GM12878 (cell line): ENCODE measurements at regions not wholly inside any gene's neighbourhood (a gene's known extent, or its start where the extent isn't known, plus 50 kb on each side); places are given as distances from the start of the nearest gene placed in this dataset.

ENCODE experiments used
- ATAC-seq: fragments of 200-7000 bp; cut with Tn5 transposase; 3 replicates; pipeline ENCODE4 v1.9.1; 2020; ENCODE audit warnings: mild to moderate bottlenecking, moderate library complexity
- BruUV-seq: library from RNA; stranded (reverse); fragments of 400-500 nt; replicated peaks from 2 replicates; lab custom pipeline; 2021; lab: Mats Ljungman, UMichigan
- CTCF ChIA-PET: fragments of 300-600 bp; sonication (Branson Sonifier 250); formaldehyde crosslinking; extraction: SDS; loops from one replicate; lab custom pipeline; 2021; ENCODE audit warnings: inconsistent platforms; lab: Yijun Ruan, JAX
- POLR2A ChIA-PET: fragments of 350-600 bp; formaldehyde crosslinking; extraction: SDS; loops from one replicate; lab custom pipeline; 2021; ENCODE audit warnings: inconsistent platforms; lab: Charles Lee
- RAD21 ChIA-PET: fragments of 300-600 bp; sonication (Branson Sonifier 250); formaldehyde crosslinking; loops from one replicate; lab custom pipeline; 2023; ENCODE audit warnings: antibody characterized with exemption; ENCODE audit not compliant: unreplicated experiment; lab: Charles Lee
- SMC1A ChIA-PET: fragments of 300-600 bp; sonication (Branson Sonifier 250); formaldehyde crosslinking; loops from one replicate; lab custom pipeline; 2023; ENCODE audit not compliant: unreplicated experiment, uncharacterized antibody; lab: Charles Lee
- DNase-seq: peaks from one replicate; pipeline ENCODE4 v3.0.0-alpha.2; 2011; ENCODE audit warnings: low read depth, low spot score
- FAIRE-seq: peaks from 3 replicates; lab custom pipeline; 2011; peaks lifted over from hg19 to GRCh38; lab: Jason Lieb, UNC
- H2AFZ ChIP-seq: 2 replicates; pipeline ENCODE4 v1.6.0; 2011; ENCODE audit warnings: low read depth, low read length, control low read depth; ENCODE audit not compliant: control insufficient read depth
- H3K27ac ChIP-seq: 2 replicates; pipeline ENCODE4 v1.5.1; 2011; ENCODE audit warnings: control low read depth; ENCODE audit not compliant: control insufficient read depth, insufficient read depth
- H3K27me3 ChIP-seq, 2 experiments: replicated peaks in 1 of 2; 2 replicates each; pipeline versions ENCODE4 v1.6.0 to v1.6.1; 2011; ENCODE audit warnings: low read length in 1 of 2; ENCODE audit not compliant: control insufficient read depth in 2 of 2, insufficient read depth in 2 of 2
- H3K36me3 ChIP-seq, 2 experiments: 2 replicates each; pipeline ENCODE4 v1.5.1; 2011; ENCODE audit warnings: low read length in 1 of 2; ENCODE audit not compliant: control insufficient read depth in 2 of 2, insufficient read depth in 2 of 2
- H3K4me1 ChIP-seq: 2 replicates; pipeline ENCODE4 v1.6.1; 2011; ENCODE audit warnings: mild to moderate bottlenecking, low read length, moderate library complexity, mixed read lengths; ENCODE audit not compliant: control insufficient read depth, insufficient read depth
- H3K4me2 ChIP-seq: 2 replicates; pipeline ENCODE4 v1.6.0; 2011; ENCODE audit warnings: control low read depth; ENCODE audit not compliant: control insufficient read depth, insufficient read depth
- H3K4me3 ChIP-seq: fragments of 200-600 bp; sonication (generic); 2 replicates; pipeline ENCODE4 v1.5.1; 2016
- H3K79me2 ChIP-seq: 2 replicates; pipeline ENCODE4 v1.6.0; 2011; ENCODE audit warnings: low read length; ENCODE audit not compliant: control insufficient read depth, insufficient read depth
- H3K9ac ChIP-seq: 2 replicates; pipeline ENCODE4 v1.8.0; 2011; ENCODE audit warnings: low read length, control low read depth, mixed read lengths; ENCODE audit not compliant: control insufficient read depth, insufficient read depth
- H3K9me3 ChIP-seq: replicated peaks from 3 replicates; pipeline ENCODE4 v1.5.1; 2011; ENCODE audit warnings: mild to moderate bottlenecking, low read length; ENCODE audit not compliant: control insufficient read depth, insufficient read depth
- H4K20me1 ChIP-seq: 2 replicates; pipeline ENCODE4 v1.6.0; 2011; ENCODE audit not compliant: control insufficient read depth, insufficient read depth
- ATF3 ChIP-seq: IDR thresholded peaks from 2 replicates; pipeline ENCODE4 v1.6.1; 2011; ENCODE audit warnings: low read depth, mild to moderate bottlenecking, low read length, moderate library complexity, borderline replicate concordance; ENCODE audit errors: extremely low read depth
- BCL11A ChIP-seq: IDR thresholded peaks from 2 replicates; pipeline ENCODE4 v1.6.1; 2011; ENCODE audit warnings: low read depth, low read length
- CEBPB ChIP-seq, 2 experiments: fragments of 150-350 bp in 1 of 2; IDR thresholded peaks; 2 replicates each; pipeline ENCODE4 v1.6.1; 2012 to 2014; ENCODE audit warnings: low read depth in 2 of 2, low read length in 2 of 2, borderline replicate concordance in 1 of 2, inconsistent platforms in 1 of 2
- ESRRA ChIP-seq: IDR thresholded peaks from 2 replicates; pipeline ENCODE4 v1.6.1; 2012; ENCODE audit warnings: mild to moderate bottlenecking, low read length, improper control_type of control experiment
- IKZF1 ChIP-seq: fragments of 450-650 bp; conservative IDR thresholded peaks from 2 replicates; pipeline ENCODE4 v1.6.1; 2017; ENCODE audit warnings: antibody characterized with exemption, mild to moderate bottlenecking
- IKZF2 ChIP-seq, 2 experiments: fragments of 450-650 bp; IDR thresholded peaks; 2 replicates each; pipeline ENCODE4 v1.6.1; 2017; ENCODE audit warnings: mild to moderate bottlenecking in 2 of 2, moderate library complexity in 2 of 2
- IRF3 ChIP-seq: fragments of 450-650 bp; IDR thresholded peaks from 2 replicates; pipeline ENCODE4 v1.6.1; 2014; ENCODE audit warnings: mild to moderate bottlenecking
- MXI1 ChIP-seq: fragments of 150-350 bp; IDR thresholded peaks from 2 replicates; pipeline ENCODE4 v1.6.1; 2011; ENCODE audit warnings: low read depth, mild to moderate bottlenecking, inconsistent platforms, low read length, improper control_type of control experiment
- RELA ChIP-seq: fragments of 450-650 bp; IDR thresholded peaks from 2 replicates; pipeline ENCODE4 v1.8.0; 2014; ENCODE audit warnings: borderline replicate concordance; ENCODE audit not compliant: partially characterized antibody
- RUNX3 ChIP-seq: IDR thresholded peaks from 2 replicates; pipeline ENCODE4 v1.6.1; 2012; ENCODE audit warnings: low read length, inconsistent platforms
- SREBF1 ChIP-seq: IDR thresholded peaks from 2 replicates; pipeline ENCODE4 v1.6.1; 2012; ENCODE audit warnings: mild to moderate bottlenecking, low read length
- SUZ12 ChIP-seq: fragments of 200-600 bp; sonication (generic); IDR thresholded peaks from one replicate; pipeline ENCODE4 v1.6.1; 2018; ENCODE audit warnings: antibody characterized with exemption, mild to moderate bottlenecking; ENCODE audit not compliant: unreplicated experiment
- ZNF592 ChIP-seq: fragments of 450-650 bp; IDR thresholded peaks from 2 replicates; pipeline ENCODE4 v1.6.1; 2017; ENCODE audit warnings: mild to moderate bottlenecking, moderate library complexity
- WGBS: methylation state at CpG from one replicate; pipeline ENCODE4 v1.1.6; 2016; ENCODE audit warnings: low lambda C conversion rate; ENCODE audit not compliant: insufficient replicate concordance, insufficient coverage; ENCODE audit errors: missing lambda C conversion rate; 5-methylcytosine and 5-hydroxymethylcytosine counted together
- in situ Hi-C: fragments of 300-500 bp; cut with MboI; formaldehyde crosslinking; loops from 9 replicates; pipeline ENCODE4 v1.14.3; 2018; ENCODE audit warnings: mixed read lengths
- intact Hi-C: fragments of 100-400 bp; cut with micrococcal nuclease; formaldehyde crosslinking; loops from one replicate; pipeline ENCODE4 v1.14.2; 2022; ENCODE audit not compliant: unreplicated experiment
- TF ChIP-seq, protein P1 (sequence below): IDR thresholded peaks from 2 replicates; pipeline ENCODE4 v1.6.1; 2012; ENCODE audit warnings: low read depth, low read length, improper control_type of control experiment
- TF ChIP-seq, protein P2 (sequence below), 3 experiments: IDR thresholded peaks in 2 of 3; conservative IDR thresholded peaks in 1 of 3; 2 replicates each; pipeline ENCODE4 v1.5.1; 2011; ENCODE audit warnings: low read depth in 3 of 3, low read length in 3 of 3, mild to moderate bottlenecking in 3 of 3, control low read depth in 2 of 3, moderate library complexity in 2 of 3, inconsistent platforms in 1 of 3, mixed read lengths in 1 of 3; ENCODE audit not compliant: control insufficient read depth in 2 of 3, insufficient read depth in 1 of 3; ENCODE audit errors: extremely low read depth in 1 of 3

- Histone ChIP-seq H3K9ac (no peak overlapping the region), H3K9me3 (no peaks in the 10 kb centered on the region), H4K20me1 (no peaks in the 10 kb centered on the region), H3K4me3 (no peak overlapping the region), H3K79me2 (no peaks in the 10 kb centered on the region), H2AFZ (no peak overlapping the region), H3K27ac (no peak overlapping the region), H3K4me1 (no peaks in the 10 kb centered on the region), H3K27me3 (no peaks in the 10 kb centered on the region), H3K36me3 (no peaks in the 10 kb centered on the region), H3K4me2 (no peak overlapping the region)
- RAD21 ChIA-PET: no interaction called here
- CTCF ChIA-PET: interaction anchor here (0.8 kb wide), 1 partner anchor 213 kb away, joined by 3 read pairs; no protein-coding TSS in a partner anchor
- SMC1A ChIA-PET: interaction anchor here (0.9 kb wide), 1 partner anchor 10 kb away, joined by 3 read pairs; no protein-coding TSS in a partner anchor
- no peak for FAIRE-seq
- POLR2A ChIA-PET: no interaction called here
- BruUV-seq: no TSS peak
- no peak for ATAC-seq
- no peak for DNase-seq
- in situ Hi-C loops (no loop called here), intact Hi-C loops (no loop called here)
- WGBS: 74% methylated on average over 5 of the region's 5 CpGs
- TF ChIP-seq IKZF2 (IDR thresholded peaks at IDR 0.05) (no peak), RUNX3 (no peak), CEBPB (IDR thresholded peaks at IDR 0.05; ENCODE audit: borderline replicate concordance in 1 of 2, low read depth in 2 of 2, low read length in 2 of 2) (no peak), SREBF1 (no peak), BCL11A (no peak), ESRRA (no peak), MXI1 (no peak), RELA (no peak), IKZF1 (no peak), IRF3 (no peak), ZNF592 (no peak), ATF3 (no peak), SUZ12 (no peak)
- TF ChIP-seq, protein P1, sequence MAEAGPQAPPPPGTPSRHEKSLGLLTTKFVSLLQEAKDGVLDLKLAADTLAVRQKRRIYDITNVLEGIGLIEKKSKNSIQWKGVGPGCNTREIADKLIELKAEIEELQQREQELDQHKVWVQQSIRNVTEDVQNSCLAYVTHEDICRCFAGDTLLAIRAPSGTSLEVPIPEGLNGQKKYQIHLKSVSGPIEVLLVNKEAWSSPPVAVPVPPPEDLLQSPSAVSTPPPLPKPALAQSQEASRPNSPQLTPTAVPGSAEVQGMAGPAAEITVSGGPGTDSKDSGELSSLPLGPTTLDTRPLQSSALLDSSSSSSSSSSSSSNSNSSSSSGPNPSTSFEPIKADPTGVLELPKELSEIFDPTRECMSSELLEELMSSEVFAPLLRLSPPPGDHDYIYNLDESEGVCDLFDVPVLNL: no peak
- TF ChIP-seq, protein P2, sequence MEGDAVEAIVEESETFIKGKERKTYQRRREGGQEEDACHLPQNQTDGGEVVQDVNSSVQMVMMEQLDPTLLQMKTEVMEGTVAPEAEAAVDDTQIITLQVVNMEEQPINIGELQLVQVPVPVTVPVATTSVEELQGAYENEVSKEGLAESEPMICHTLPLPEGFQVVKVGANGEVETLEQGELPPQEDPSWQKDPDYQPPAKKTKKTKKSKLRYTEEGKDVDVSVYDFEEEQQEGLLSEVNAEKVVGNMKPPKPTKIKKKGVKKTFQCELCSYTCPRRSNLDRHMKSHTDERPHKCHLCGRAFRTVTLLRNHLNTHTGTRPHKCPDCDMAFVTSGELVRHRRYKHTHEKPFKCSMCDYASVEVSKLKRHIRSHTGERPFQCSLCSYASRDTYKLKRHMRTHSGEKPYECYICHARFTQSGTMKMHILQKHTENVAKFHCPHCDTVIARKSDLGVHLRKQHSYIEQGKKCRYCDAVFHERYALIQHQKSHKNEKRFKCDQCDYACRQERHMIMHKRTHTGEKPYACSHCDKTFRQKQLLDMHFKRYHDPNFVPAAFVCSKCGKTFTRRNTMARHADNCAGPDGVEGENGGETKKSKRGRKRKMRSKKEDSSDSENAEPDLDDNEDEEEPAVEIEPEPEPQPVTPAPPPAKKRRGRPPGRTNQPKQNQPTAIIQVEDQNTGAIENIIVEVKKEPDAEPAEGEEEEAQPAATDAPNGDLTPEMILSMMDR (IDR thresholded peaks at IDR 0.05 in 2 of 3, conservative IDR thresholded peaks at IDR 0.05 in 1 of 3; ENCODE audit: control insufficient read depth in 2 of 3, extremely low read depth in 1 of 3, insufficient read depth in 1 of 3, low read depth in 3 of 3, low read length in 3 of 3): no peak
Observed at GRCh38 chr9:107696302-107696701, 206.7 kb upstream of the KLF4 start.
